ENCODE measurements at regions not wholly inside any gene's neighbourhood (a gene's known extent, or its start where the extent isn't known, plus 50 kb on each side); places are given as distances from the start of the nearest gene placed in this dataset.

DNA sequence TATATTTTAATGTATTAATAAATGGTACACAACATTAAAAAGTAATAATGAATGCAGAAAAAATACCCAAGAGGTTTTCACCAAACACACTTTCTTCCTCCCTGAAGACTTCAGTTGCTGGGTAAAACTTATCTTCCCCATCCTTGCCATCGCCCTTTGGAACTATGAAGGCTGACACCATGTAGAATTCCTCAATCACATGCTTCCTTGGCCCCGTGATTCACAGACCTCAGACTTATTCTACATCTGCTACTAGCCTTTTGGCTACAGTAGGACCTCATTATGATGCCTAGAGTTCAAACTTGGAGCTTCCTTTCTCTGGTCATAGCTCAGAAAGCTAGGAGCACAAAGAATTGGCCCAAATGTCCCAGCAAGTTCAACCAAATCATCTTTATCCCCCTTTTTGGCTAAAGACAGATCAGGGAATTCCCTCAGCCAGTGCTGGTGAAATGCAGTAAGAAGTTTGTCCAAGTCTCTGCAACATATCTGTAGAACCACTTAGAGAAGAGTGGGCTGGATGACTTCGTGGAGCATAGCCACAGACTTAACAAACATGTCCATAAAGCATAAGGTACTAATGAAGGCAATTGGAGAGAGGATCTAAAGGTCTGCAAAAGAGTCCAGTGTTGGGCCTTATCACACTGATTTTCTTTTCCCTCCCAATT, 253.5 kb downstream of the SEC61B start:
- POLR2A ChIA-PET = no interaction called here
- CTCF ChIA-PET = interaction anchor here (0.8 to 5.0 kb wide), 3 partner anchors 10 to 16 kb away, joined by 3 to 35 read pairs (median 4); no protein-coding TSS in a partner anchor
- TF ChIP-seq, protein P1, sequence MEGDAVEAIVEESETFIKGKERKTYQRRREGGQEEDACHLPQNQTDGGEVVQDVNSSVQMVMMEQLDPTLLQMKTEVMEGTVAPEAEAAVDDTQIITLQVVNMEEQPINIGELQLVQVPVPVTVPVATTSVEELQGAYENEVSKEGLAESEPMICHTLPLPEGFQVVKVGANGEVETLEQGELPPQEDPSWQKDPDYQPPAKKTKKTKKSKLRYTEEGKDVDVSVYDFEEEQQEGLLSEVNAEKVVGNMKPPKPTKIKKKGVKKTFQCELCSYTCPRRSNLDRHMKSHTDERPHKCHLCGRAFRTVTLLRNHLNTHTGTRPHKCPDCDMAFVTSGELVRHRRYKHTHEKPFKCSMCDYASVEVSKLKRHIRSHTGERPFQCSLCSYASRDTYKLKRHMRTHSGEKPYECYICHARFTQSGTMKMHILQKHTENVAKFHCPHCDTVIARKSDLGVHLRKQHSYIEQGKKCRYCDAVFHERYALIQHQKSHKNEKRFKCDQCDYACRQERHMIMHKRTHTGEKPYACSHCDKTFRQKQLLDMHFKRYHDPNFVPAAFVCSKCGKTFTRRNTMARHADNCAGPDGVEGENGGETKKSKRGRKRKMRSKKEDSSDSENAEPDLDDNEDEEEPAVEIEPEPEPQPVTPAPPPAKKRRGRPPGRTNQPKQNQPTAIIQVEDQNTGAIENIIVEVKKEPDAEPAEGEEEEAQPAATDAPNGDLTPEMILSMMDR (IDR thresholded peaks at IDR 0.05; ENCODE audit: control extremely low read depth, extremely low read depth, low read depth, missing control alignments) = no peak
- DNase-seq (ENCODE audit: extremely low spot score) = no peak

DNA sequence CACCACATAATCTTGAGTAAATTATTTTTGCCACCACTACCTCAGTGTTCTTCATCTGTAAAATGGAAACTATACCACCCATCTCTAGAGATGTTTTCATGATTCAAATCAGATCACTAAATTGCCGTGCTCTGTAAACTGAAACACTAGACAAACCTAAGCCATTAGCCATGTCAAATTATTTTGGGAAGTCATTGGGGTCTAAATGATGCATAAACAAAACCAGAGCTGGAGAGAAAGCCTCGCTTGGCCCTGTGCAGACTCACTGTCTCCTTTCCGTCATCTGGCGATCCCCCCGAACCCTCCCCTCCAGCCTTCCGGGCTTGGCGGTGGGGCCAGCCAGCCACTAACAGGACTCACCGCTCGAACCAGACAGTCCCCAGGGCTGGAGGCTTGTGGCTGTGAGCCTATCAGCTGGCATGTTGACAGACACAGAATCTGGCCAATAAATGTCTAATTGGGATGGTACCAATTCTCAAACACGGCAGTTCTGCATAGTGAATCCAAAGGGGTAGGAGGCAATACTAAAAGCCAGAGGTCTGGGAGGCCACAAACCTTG, 256.5 kb downstream of the SEC61B start:
- ChIA-PET POLR2A (no interaction called here), CTCF (interaction anchor here (1.0 to 5.0 kb wide), 2 partner anchors 10 to 13 kb away, joined by 3 to 35 read pairs; no protein-coding TSS in a partner anchor)
- no peak for DNase-seq (ENCODE audit: extremely low spot score)
- TF ChIP-seq, protein P1 (IDR thresholded peaks at IDR 0.05; ENCODE audit: control extremely low read depth, extremely low read depth, low read depth, missing control alignments) = no peak

- DNase-seq (ENCODE audit: extremely low spot score) = no peak
- TF ChIP-seq, protein P1 (IDR thresholded peaks at IDR 0.05; ENCODE audit: control extremely low read depth, extremely low read depth, low read depth, missing control alignments) = no peak
- CTCF ChIA-PET = interaction anchor here (0.8 to 5.0 kb wide), 2 partner anchors 9 to 13 kb away, joined by 3 to 35 read pairs; no protein-coding TSS in a partner anchor
- POLR2A ChIA-PET = no interaction called here
Observed at GRCh38 chr9:99479929-99480328, 257.8 kb downstream of the SEC61B start.

DNA sequence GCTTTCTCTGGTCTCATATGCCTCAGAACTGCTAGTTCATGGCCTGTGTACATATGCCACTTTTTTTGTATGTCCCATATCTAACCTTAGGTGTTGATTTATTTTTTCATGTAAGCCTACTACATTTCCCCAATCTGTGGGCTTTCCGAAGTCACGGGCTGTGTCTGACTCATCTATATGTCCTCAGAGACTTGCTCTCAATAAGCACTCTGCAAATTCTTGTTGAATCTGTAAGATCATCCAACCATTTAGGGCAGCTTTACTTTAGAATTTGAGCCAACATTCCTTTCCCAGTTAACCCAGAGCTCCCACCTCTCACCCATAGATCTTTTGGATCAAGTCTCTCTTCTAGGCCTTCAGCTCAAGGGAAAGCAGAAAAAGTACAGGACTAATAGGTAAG, 263.4 kb downstream of the SEC61B start:
- no peak for DNase-seq (ENCODE audit: extremely low spot score)
- TF ChIP-seq, protein P1 (IDR thresholded peaks at IDR 0.05; ENCODE audit: control extremely low read depth, extremely low read depth, low read depth, missing control alignments) = no peak
- CTCF ChIA-PET = interaction anchor here (1.3 to 1.9 kb wide), 3 partner anchors 11 to 16 kb away, joined by 3 to 5 read pairs (median 5); no protein-coding TSS in a partner anchor
- POLR2A ChIA-PET = no interaction called here

DNA sequence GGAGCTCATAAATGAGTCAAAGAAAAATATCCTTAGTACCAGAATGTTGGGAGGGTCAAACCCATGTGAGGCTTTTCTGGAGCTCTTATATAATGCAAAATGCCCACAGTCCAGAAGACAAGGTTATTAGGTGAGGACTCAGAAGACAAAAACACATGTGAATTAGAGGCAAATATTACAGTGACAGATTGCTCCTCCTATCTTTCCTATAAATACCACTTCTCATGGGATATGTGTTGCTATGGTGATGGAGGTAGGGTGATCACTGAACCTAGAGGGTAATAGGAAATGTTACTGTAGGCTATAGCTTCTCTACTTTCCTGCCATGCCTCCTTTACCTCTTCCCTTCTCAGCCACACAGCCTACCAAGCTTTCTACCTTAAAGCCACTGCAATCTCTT, 264.6 kb downstream of the SEC61B start:
- POLR2A ChIA-PET = no interaction called here
- no peak for DNase-seq (ENCODE audit: extremely low spot score)
- CTCF ChIA-PET = interaction anchor here (0.6 to 5.1 kb wide), 6 partner anchors 9 to 432 kb away, joined by 3 to 35 read pairs (median 4); no protein-coding TSS in a partner anchor
- TF ChIP-seq, protein P1 (IDR thresholded peaks at IDR 0.05; ENCODE audit: control extremely low read depth, extremely low read depth, low read depth, missing control alignments) = no peak

DNA sequence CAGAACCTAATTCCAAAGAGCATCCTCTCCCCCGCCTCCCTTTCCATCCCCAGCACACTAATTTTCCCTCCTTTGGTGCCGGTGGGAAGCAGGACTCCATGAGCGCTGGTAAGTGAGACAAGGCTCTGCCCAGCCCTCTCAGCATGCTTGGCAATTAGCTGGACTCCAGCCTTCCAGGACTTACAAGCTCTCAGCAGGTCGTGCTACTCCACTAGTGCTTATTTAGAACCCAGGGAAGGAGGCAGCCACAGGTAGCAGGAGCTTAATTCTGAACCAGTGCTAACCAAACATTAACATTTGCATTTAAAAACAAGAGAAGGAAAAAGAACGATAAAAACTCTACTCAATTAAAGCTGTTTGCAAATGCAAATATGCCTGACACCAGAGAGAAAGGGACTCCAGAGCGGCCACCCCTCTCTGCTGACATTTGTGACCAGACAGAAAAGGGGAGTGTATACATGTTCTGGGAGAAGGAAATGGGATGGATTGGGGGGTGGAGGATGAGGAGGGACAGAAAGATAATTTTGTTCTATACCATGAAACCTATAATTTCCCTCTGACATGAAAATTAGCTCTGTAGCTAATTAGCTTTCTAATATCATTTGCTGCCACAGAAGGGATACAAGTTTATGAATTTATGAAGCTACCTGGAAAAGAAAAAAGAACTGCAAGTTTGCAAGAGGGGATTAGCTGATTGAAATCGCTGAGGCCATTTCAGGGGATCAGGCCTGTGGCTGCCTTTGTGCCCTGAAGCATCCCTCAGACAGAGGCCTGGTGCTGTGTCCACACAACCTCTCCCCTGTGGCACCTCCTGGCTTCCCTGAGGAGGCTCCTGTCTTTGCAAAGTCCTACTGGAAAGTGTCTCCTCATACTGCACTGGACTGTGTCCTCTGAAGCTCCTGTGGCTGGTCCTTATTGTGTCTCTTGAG, 266.3 kb downstream of the SEC61B start:
- DNase-seq (ENCODE audit: extremely low spot score) = no peak
- TF ChIP-seq, protein P1 (IDR thresholded peaks at IDR 0.05; ENCODE audit: control extremely low read depth, extremely low read depth, low read depth, missing control alignments) = no peak
- ChIA-PET CTCF (interaction anchor here (0.7 to 5.1 kb wide), 5 partner anchors 9 to 56 kb away, joined by 3 to 35 read pairs (median 4); no protein-coding TSS in a partner anchor), POLR2A (no interaction called here)
